Adipocyte (in vitro differentiated cells): ENCODE measurements at regions not wholly inside any gene's neighbourhood (a gene's known extent, or its start where the extent isn't known, plus 50 kb on each side); places are given as distances from the start of the nearest gene placed in this dataset.

Experiments used
- DNase-seq: peaks from one replicate; pipeline ENCODE4 v3.0.0-alpha.2; 2015; ENCODE audit warnings: low read depth
- H3K27me3 ChIP-seq: replicated peaks from 2 replicates; pipeline ENCODE4 v1.7.0; 2013; ENCODE audit warnings: mild to moderate bottlenecking, low read length, moderate library complexity; ENCODE audit not compliant: control insufficient read depth, insufficient read depth
- H3K36me3 ChIP-seq: 2 replicates; pipeline ENCODE4 v1.7.0; 2013; ENCODE audit warnings: low read length, mild to moderate bottlenecking, moderate library complexity; ENCODE audit not compliant: control insufficient read depth, insufficient read depth, severe bottlenecking
- H3K4me1 ChIP-seq: 2 replicates; pipeline ENCODE4 v1.7.0; 2013; ENCODE audit warnings: mild to moderate bottlenecking, low read length, moderate library complexity; ENCODE audit not compliant: control insufficient read depth, insufficient read depth
- H3K4me3 ChIP-seq: 2 replicates; pipeline ENCODE4 v1.7.0; 2013; ENCODE audit warnings: mild to moderate bottlenecking, low read length, moderate library complexity
- H3K9ac ChIP-seq: 2 replicates; pipeline ENCODE4 v1.7.0; 2013; ENCODE audit warnings: mild to moderate bottlenecking, low read length, moderate library complexity
- H3K9me3 ChIP-seq: 2 replicates; pipeline ENCODE4 v1.7.0; 2013; ENCODE audit warnings: mild to moderate bottlenecking, low read length, moderate library complexity; ENCODE audit not compliant: control insufficient read depth

DNA sequence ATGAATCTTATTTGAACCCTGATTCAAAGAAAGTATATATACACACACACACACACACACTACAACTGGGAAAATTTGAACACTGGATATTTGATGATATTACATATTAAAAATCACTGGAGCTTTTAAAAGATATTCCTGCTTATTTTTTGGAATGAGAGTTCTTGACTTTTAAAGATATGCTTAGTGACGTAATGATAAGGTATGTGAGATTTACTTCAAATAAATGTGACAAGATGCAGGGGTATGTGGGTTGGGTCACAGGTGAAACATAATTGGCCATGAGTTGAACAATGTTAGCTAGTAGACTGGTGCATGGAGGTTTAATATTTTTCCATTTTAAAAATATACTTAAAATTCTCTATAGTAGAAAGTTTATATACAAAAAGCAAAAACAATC is 258.6 kb downstream of the CBLN4 start:
- no peaks in the 10 kb centered on the region for H3K27me3 ChIP-seq
- H3K4me3 ChIP-seq: no peak overlapping the region
- no peak overlapping the region for H3K9ac ChIP-seq
- no peaks in the 10 kb centered on the region for H3K36me3 ChIP-seq
- H3K9me3 ChIP-seq: no peaks in the 10 kb centered on the region
- no peaks in the 10 kb centered on the region for H3K4me1 ChIP-seq
- DNase-seq: no peak

DNA sequence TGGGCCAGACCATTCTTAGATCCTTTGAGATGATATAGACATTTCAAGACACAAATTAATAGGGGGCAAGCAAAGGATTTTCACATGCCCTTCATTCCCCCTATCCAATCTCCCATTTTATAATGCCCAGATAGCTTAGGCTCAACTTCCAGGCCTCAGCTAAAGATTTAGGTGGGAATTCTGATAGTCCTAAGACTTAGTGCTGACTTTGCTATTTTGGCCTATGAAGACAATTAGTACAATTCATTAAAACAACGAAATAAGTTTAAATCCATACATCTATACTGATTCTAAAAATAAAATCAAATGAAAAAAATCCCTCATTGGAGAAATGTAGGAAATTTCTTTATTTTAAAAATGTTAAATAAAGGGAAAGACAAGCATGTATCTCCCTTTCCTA is 259.5 kb downstream of the CBLN4 start:
- no peaks in the 10 kb centered on the region for H3K36me3 ChIP-seq
- H3K9me3 ChIP-seq: no peaks in the 10 kb centered on the region
- H3K9ac ChIP-seq: no peak overlapping the region
- no peaks in the 10 kb centered on the region for H3K27me3 ChIP-seq
- DNase-seq: no peak
- no peak overlapping the region for H3K4me3 ChIP-seq
- H3K4me1 ChIP-seq: no peaks in the 10 kb centered on the region

DNA sequence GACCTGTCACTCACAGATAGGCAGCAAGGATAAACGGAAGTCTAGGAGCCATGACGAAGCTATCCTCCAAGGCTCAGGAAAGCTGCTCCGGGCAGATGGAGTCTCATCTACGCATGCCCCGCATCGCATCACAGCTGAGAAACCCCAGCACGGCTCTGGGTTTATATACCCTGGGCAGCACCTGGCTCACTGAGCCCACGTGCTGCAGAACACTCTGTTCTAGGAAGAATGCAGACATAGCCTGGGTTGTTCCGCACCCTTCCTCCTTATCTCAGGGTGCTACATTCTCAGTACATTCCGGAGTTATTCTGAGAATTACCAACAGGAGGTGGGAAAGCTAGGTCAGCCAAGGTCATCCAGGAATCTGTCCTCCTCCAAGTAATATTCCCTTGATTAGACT is 260.4 kb downstream of the CBLN4 start:
- DNase-seq: no peak
- Histone ChIP-seq H3K9me3 (no peaks in the 10 kb centered on the region), H3K4me3 (no peak overlapping the region)

DNA sequence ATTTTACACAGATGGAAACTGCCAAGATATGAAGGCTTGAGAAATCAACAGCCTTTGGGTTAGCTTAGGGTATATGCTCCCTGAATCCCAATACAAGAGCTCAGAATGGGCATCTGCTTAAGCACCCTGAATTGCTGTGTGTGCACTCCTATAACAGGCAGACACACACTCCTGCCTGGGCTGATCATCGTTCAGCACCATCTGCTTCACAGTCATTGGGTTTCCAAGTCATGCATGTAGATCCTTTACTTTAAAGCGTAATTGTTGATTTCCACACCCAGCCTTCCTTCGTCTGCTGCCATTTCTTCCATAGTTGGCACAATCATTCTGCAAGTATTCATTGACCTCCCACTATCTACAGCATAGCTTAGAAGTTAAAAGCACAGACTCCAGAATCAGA is 263.5 kb downstream of the CBLN4 start:
- DNase-seq: no peak
- H3K4me1 ChIP-seq: no peaks in the 10 kb centered on the region
- no peaks in the 10 kb centered on the region for H3K9me3 ChIP-seq
- no peak overlapping the region for H3K9ac ChIP-seq
- H3K36me3 ChIP-seq: no peaks in the 10 kb centered on the region
- no peaks in the 10 kb centered on the region for H3K27me3 ChIP-seq
- no peak overlapping the region for H3K4me3 ChIP-seq

More for the DNA sequence above, 260.4 kb downstream of the CBLN4 start:
- Histone ChIP-seq H3K9ac (no peak overlapping the region), H3K36me3 (no peaks in the 10 kb centered on the region), H3K4me1 (no peaks in the 10 kb centered on the region), H3K27me3 (no peaks in the 10 kb centered on the region)

DNA sequence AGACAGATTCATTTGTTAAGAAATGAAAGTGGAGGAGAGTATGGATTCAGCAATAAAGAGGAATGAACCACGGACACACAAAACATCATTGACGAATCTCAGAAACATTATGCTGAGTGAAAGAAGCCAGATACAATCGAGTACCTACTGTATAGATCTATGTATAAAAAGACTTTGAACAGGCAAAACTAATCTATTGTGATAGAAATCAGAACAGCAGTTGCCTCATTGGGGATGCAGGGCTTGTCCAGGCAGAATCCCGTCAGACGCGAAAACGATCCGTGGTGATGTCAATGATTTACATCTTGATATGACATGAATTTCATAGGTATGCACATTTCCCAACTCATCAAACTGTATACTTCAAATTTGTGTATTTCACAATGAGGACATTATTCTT is 265.2 kb downstream of the CBLN4 start:
- H3K4me1 ChIP-seq: no peaks in the 10 kb centered on the region
- no peaks in the 10 kb centered on the region for H3K36me3 ChIP-seq
- H3K9me3 ChIP-seq: no peaks in the 10 kb centered on the region
- no peaks in the 10 kb centered on the region for H3K27me3 ChIP-seq
- no peak for DNase-seq
- H3K4me3 ChIP-seq: no peak overlapping the region
- H3K9ac ChIP-seq: no peak overlapping the region

DNA sequence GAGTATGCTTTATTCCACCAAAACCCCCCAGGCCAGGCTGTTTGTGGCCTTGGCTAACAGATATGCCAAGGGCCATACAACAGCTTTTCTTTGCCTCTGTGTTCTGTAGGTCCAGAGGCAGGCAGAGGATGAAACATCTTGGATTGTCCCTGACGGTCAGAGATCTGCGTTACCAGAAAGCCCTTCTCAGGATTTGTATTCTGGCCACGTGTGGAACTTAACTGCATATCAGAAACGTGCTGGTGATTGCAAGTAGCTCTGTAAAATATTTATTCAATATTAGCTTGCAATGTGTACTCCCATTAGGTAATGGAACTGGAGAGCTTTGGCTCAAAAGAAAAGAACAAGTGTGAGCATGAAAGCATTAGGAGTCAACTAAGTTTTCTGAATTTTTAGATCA is 275.0 kb downstream of the CBLN4 start:
- Histone ChIP-seq H3K4me1 (no peaks in the 10 kb centered on the region), H3K36me3 (no peaks in the 10 kb centered on the region), H3K9me3 (no peaks in the 10 kb centered on the region)

DNA sequence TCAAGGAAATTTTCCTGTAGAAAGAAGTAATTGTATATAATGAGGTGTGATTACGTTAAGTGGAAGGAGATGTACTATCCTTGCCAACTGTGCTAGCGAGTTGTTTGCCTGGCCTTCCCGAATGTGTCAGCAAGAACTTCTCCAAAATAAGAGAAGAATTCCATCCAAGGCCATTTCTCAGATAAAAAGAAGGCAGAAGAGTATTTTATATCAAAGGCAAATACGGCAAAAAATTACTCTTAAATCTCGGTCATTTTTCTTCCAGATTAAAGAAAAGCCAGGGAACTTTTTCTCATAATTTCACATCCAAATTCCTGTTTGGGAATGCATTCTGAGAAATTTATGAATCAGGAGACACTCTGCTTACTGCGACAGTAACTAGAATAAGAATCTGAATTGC is 290.6 kb downstream of the CBLN4 start:
- Histone ChIP-seq H3K4me3 (no peak overlapping the region), H3K36me3 (no peaks in the 10 kb centered on the region), H3K4me1 (no peaks in the 10 kb centered on the region), H3K9me3 (no peaks in the 10 kb centered on the region), H3K27me3 (no peaks in the 10 kb centered on the region), H3K9ac (no peak overlapping the region)
- no peak for DNase-seq

More for the DNA sequence above, 275.0 kb downstream of the CBLN4 start:
- Histone ChIP-seq H3K27me3 (no peaks in the 10 kb centered on the region), H3K9ac (no peak overlapping the region), H3K4me3 (no peak overlapping the region)
- DNase-seq: no peak

DNA sequence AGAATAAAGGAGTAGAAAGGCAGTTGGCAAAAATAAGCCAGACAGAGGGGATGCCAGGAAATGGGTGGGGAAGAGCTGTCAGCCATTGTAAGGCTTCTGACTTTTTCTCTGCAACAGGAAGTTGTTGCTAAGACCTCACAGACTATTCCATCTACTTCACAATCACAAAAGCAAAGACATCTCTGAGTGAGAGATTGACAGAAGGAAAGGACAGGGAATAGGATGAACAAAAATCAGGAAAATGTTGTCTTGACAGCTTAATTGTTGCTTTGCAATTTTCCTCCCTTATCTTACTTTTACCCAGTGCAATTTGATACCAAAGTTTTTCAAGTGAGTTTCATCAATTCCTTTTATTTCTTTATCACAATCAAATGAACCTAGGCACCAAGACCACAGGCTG is 291.2 kb downstream of the CBLN4 start:
- DNase-seq: no peak
- H3K9me3 ChIP-seq: no peaks in the 10 kb centered on the region
- no peak overlapping the region for H3K4me3 ChIP-seq
- no peaks in the 10 kb centered on the region for H3K36me3 ChIP-seq
- H3K9ac ChIP-seq: no peak overlapping the region
- no peaks in the 10 kb centered on the region for H3K4me1 ChIP-seq
- H3K27me3 ChIP-seq: no peaks in the 10 kb centered on the region

DNA sequence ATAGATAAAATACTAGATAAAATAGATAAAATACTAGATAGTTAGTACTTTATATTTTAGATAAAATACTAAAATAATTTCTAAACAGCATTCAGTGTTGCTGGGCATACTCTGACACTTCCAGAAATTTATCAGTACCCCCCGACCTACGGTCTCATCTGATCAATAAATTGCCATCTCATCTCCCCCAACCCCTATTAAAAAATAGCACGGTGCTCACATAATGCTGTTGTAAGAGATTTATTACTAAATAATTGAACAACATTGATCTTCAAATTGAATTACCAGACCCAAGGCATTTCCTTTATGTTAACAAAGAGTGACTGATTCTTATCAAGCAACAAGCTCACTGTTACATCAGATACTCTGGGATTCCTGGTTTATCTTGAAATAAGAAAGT is 300.9 kb downstream of the CBLN4 start:
- DNase-seq: no peak
- Histone ChIP-seq H3K9ac (no peak overlapping the region), H3K9me3 (no peaks in the 10 kb centered on the region)

DNA sequence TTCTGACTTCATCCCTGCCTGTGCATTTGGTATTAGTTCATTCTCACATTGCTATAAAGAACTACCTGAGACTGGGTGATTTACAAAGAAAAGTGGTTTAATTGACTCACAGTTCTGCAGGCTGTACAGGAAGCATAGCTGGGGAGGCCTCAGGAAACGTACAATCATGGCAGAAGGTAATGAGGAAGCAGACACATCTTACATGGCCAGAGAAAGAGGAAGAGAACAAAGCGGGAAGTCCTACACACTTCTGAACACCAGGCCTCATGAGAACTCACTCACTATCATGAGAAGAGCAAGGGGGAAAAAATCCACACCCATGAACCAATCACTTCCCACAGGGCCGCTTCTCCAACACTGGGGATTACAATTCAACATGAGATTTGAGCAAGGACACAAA is 303.9 kb downstream of the CBLN4 start:
- no peaks in the 10 kb centered on the region for H3K9me3 ChIP-seq
- H3K4me1 ChIP-seq: no peaks in the 10 kb centered on the region
- H3K9ac ChIP-seq: no peak overlapping the region
- H3K36me3 ChIP-seq: no peaks in the 10 kb centered on the region
- no peaks in the 10 kb centered on the region for H3K27me3 ChIP-seq
- no peak for DNase-seq
- H3K4me3 ChIP-seq: no peak overlapping the region

More for the DNA sequence above, 300.9 kb downstream of the CBLN4 start:
- Histone ChIP-seq H3K4me1 (no peaks in the 10 kb centered on the region), H3K27me3 (no peaks in the 10 kb centered on the region), H3K4me3 (no peak overlapping the region), H3K36me3 (no peaks in the 10 kb centered on the region)

DNA sequence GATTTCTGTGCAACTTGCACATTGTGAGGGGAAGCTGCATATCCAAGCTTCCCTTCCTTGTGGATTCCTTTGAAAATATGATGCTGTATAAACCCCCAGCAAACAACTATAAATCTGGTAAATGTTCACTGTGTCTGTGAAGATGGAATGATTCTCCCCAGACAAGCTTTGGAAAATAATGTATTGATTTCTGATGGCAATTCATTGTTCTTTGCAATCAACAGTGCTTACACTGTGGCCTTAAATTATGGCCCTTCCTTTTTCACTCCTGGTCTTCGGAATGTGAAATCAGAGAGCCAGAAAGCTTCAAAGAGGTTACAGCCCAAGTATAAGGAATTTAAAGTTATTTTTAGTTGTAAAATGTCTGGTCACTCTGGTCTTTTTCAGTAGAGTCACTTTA is 308.8 kb downstream of the CBLN4 start:
- H3K9me3 ChIP-seq: no peaks in the 10 kb centered on the region
- no peak overlapping the region for H3K9ac ChIP-seq
- no peak for DNase-seq
- H3K27me3 ChIP-seq: no peaks in the 10 kb centered on the region
- H3K4me3 ChIP-seq: no peak overlapping the region
- no peaks in the 10 kb centered on the region for H3K36me3 ChIP-seq
- no peaks in the 10 kb centered on the region for H3K4me1 ChIP-seq

DNA sequence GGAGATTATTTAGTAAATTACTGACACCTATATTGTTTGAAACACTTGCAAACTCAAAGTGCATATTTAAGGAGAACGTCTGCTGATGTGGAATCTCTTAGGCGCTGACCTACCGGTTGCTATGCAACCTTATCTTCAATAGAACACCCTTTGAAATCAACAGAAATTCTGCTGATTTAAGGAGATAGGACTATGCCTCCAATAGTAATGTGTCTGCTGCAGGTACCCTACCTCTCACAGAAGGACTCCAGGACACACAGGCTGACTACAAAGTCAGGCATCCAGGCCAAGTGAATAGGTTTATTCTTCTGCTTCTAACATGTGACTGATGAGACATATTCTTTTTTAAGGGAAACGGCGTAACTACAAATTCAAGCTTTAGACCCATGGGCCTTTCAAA is 311.7 kb downstream of the CBLN4 start:
- no peak for DNase-seq

More for the DNA sequence above, 311.7 kb downstream of the CBLN4 start:
- Histone ChIP-seq H3K4me3 (no peak overlapping the region), H3K36me3 (no peaks in the 10 kb centered on the region), H3K9me3 (no peaks in the 10 kb centered on the region), H3K9ac (no peak overlapping the region), H3K27me3 (no peaks in the 10 kb centered on the region), H3K4me1 (no peaks in the 10 kb centered on the region)
